Renal pelvis (tissue), 1 donor: ENCODE measurements at regions not wholly inside any gene's neighbourhood (a gene's known extent, or its start where the extent isn't known, plus 50 kb on each side); places are given as distances from the start of the nearest gene placed in this dataset.
"Not testable (repeated sequence)": the region's sequence is repeated elsewhere in the genome, so short reads cannot be mapped to it uniquely, and the experiment has no call there.

ENCODE experiments used
- DNase-seq: peaks from one replicate; pipeline ENCODE4 v3.0.0-alpha.2; 2013

GRCh38 chr5:7080501-7080900, 315.4 kb upstream of the ADCY2 start:
- no peak for DNase-seq

GRCh38 chr5:7087719-7088297, 308.1 kb upstream of the ADCY2 start:
- no peak for DNase-seq

- DNase-seq = no peak
Observed at GRCh38 chr5:7088849-7089248, 307.1 kb upstream of the ADCY2 start.

- peak; percentile 60 for DNase-seq
Observed at GRCh38 chr5:7094626-7095025, 301.3 kb upstream of the ADCY2 start.

- DNase-seq = no peak
Observed at GRCh38 chr5:7096294-7096693, 299.6 kb upstream of the ADCY2 start.

GRCh38 chr5:7105358-7105757, 290.6 kb upstream of the ADCY2 start:
- no peak for DNase-seq

- DNase-seq = no peak
Observed at GRCh38 chr5:7117961-7118360, 278.0 kb upstream of the ADCY2 start.

- DNase-seq = no peak
Observed at GRCh38 chr5:7131680-7132079, 264.3 kb upstream of the ADCY2 start.

GRCh38 chr5:7146886-7147285, 249.1 kb upstream of the ADCY2 start:
- DNase-seq = peak; percentile 3

- DNase-seq = no peak
Observed at GRCh38 chr5:7157083-7157482, 238.9 kb upstream of the ADCY2 start.

- DNase-seq = no peak
Observed at GRCh38 chr5:7169240-7169878, 226.6 kb upstream of the ADCY2 start.

- not testable (repeated sequence) for DNase-seq
Observed at GRCh38 chr5:7170785-7171184, 225.2 kb upstream of the ADCY2 start.

- DNase-seq = no peak
Observed at GRCh38 chr5:7179364-7179763, 216.6 kb upstream of the ADCY2 start.

- DNase-seq = peak; percentile 15
Observed at GRCh38 chr5:7181841-7182240, 214.1 kb upstream of the ADCY2 start.

GRCh38 chr5:7185742-7186141, 210.2 kb upstream of the ADCY2 start:
- DNase-seq = no peak

GRCh38 chr5:7186818-7187217, 209.1 kb upstream of the ADCY2 start:
- DNase-seq = no peak

- DNase-seq = no peak
Observed at GRCh38 chr5:7190712-7191250, 205.2 kb upstream of the ADCY2 start.

GRCh38 chr5:7192016-7192415, 203.9 kb upstream of the ADCY2 start:
- DNase-seq = no peak

GRCh38 chr5:7202846-7203245, 193.1 kb upstream of the ADCY2 start:
- no peak for DNase-seq

- DNase-seq = no peak
Observed at GRCh38 chr5:7207979-7208378, 188.0 kb upstream of the ADCY2 start.

- DNase-seq = peak; percentile 80
Observed at GRCh38 chr5:7208938-7209337, 187.0 kb upstream of the ADCY2 start.

GRCh38 chr5:7209658-7210057, 186.3 kb upstream of the ADCY2 start:
- no peak for DNase-seq

GRCh38 chr5:7210549-7210948, 185.4 kb upstream of the ADCY2 start:
- DNase-seq = no peak

GRCh38 chr5:7213525-7213924, 182.4 kb upstream of the ADCY2 start:
- no peak for DNase-seq
